ENCODE measurements at regions not wholly inside any gene's neighbourhood (a gene's known extent, or its start where the extent isn't known, plus 50 kb on each side); places are given as distances from the start of the nearest gene placed in this dataset.

DNA sequence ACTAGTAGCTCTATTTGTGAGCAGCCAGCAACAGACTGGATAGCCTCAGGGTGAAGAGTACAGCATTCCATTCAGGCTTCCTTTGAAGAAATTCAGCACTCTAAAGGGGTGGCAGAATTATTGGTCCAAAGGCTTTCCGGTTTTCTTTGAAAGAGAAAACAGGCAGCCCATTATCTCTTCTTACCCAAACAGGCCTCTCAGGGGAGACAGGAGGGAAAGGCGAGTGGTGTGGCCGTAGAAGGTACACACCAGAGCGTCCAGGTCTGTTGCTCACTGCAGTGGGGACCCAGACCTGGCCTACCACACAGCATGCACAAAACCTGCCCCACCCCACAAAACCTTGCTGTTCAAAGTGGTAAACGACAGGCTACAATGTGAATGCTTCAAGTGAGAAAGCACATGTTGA lies 83.3 kb downstream of the ZNF608 start:
- no peak for DNase-seq (ENCODE audit: low spot score)

DNA sequence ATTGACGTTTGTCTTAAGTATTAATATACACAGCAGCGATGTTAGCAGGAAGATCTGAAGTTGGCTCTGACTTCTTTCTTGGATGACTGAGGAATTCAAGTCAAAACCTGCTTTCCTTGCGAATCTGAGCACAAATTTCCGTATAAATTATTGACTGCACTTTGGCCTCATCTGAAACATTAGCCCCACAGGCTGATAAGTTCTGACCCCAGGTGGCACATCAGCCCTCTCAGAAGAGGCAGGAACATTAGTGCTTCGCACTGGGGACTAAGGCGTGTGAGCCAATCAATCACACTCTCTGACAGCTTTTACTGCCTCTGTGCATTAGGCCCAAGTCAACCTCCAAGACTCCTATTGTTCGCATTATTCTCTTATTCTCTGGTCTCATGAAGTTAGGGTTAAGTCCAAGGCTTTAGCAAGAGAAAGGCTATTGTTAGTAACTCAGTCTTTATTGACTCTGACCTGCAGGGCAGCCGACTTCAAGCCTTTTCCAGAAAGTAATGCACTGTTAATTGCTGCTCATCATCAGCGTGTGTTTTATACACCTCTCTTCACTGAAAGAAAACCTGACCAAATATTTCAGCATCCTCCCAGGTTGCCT lies 84.2 kb downstream of the ZNF608 start:
- no peak for DNase-seq (ENCODE audit: low spot score)

- no peak for DNase-seq (ENCODE audit: low spot score)
Measured at GRCh38 chr5:124661317-124662141, 84.9 kb downstream of the ZNF608 start.

DNA sequence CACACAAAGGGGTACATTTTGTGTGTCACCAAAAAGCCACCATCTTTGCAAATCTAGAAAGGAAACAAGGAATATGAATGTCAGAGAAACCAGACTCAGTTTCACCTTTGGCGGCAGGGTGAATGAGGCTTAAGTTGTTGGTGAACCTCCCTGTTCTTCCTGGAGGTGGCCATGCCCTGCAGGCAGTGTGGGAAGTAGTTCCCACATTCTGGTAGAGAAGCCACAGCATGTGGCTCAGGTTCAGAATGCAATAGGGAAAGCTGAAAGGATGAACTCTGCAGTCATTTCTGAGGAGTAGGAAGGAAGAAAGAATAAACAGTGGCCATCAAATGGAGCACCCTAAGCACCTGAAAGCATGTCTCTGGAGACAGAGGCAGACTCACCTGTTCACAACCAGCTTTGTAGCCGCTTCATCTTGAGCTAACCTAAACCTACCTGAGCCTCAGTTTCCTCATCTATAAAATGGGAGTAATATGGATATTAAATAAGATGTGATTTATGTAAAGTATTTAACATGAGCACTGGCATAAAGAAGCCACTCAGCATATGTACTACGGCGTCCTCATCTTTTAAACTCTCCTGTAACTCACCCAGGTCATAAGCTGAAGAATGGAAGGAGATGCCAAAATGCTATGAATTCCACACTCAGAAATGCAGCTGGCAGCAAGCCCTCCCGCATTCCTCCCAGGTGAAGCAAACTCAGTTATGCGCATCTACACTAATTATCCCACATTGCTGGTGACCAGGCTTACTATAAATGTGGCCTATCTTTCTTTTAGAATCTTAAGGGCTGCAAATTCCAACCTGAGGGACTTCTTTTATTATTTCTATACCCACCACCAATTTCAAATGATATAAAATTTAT lies 86.0 kb downstream of the ZNF608 start:
- DNase-seq (ENCODE audit: low spot score) = no peak

GRCh38 chr5:124659798-124660197 lies 86.6 kb downstream of the ZNF608 start:
- no peak for DNase-seq (ENCODE audit: low spot score)

- no peak for DNase-seq (ENCODE audit: low spot score)
Measured at GRCh38 chr5:124658867-124659557, 87.4 kb downstream of the ZNF608 start.

DNA sequence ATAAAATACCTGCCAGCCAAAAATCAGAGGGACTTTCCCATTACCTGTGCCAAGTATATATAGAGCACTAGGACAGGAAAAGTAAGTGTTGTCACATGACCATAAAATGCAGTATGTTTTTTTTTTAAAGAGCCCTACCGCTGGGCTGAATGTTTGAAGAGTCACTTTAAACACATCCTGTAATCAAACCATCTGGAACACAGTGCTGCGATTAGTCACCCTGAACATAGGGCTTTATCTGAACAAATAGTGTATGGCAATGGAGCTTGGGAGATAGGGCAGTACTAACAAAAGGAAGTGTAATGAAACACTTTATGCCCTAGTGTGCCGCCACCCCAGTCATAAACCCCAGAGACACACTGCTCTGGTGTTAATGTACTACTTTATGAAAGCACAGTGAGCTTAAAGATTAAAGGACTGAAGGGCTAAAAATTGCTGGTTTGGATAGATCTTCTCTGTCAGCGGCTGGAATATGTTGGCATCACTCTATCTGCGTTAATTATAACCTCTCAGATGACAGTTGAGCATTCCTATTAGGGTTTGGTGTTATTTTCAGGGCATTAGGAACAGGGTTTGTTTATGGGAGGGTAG lies 90.4 kb downstream of the ZNF608 start:
- DNase-seq (ENCODE audit: low spot score) = no peak

DNA sequence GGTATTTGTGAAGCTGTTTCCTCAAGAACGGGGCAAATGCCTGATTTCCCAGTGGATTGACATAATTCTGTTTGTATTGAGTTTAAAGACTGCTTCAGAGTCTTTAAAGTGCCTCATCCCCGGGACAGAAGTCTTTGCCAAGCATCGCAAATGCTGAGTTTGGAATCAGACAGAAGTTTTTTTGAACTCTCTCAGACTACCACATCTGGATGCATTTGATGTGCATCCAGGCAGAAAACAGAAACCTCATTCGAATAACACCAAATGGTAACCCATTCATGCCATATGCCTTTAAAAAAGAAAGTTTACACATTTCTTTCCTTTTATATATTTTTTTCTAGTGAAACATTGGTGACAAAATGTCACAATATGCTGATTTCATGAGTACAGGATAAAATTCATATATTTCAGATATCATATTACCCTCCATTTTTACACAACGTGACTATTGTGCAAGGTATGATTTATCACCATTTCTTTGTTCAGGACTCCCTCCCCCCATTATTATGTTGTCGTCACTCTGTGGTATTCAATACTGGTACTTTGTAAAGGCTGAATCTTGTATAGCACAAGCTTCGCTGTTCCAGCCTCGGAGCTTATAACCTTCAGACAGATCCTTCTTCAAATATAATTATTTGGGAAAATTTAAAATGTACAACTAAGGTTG lies 91.1 kb downstream of the ZNF608 start:
- no peak for DNase-seq (ENCODE audit: low spot score)

DNA sequence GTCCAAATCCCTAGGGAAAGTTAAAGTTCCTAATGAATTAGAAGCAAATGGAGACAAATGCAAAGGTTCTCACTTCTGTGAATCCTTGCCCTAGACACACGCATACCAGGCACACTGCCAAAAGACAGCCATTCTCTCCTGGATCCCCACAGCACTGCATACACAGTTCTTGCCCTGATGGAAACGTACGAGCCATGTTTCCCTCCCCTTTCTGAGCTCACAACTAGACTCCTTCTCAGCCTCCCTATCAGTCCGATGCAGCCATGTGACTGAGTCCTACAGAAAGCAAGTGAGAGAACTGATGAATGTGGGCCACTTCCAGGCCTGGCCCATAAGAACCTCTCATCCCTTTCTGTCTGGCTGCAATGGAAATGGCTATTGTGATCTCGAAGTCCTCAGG lies 92.0 kb downstream of the ZNF608 start:
- DNase-seq (ENCODE audit: low spot score) = no peak

DNA sequence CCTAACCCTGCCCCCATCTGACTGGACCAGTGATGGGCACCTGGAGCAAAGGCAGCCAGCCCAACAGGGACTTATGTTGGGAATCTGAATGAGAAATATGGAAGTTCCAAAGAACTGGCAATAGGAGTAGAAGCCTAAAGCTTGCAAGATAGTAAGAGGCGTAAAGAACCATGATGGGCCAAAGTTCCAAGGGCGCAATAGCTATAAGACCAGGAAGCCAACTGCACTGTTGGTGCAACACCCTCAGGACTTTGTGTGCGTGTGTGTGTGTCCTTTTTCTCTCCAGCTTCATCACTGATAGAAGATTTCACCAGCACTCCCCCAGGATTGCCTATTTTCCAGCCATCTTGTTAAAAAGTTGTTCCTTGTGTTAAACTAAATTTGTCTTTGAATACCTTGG lies 92.8 kb downstream of the ZNF608 start:
- no peak for DNase-seq (ENCODE audit: low spot score)

- DNase-seq (ENCODE audit: low spot score) = no peak
Measured at GRCh38 chr5:124652892-124653441, 93.5 kb downstream of the ZNF608 start.

GRCh38 chr5:124652514-124652819 lies 94.0 kb downstream of the ZNF608 start:
- DNase-seq (ENCODE audit: low spot score) = no peak

GRCh38 chr5:124651663-124652513 lies 94.6 kb downstream of the ZNF608 start:
- DNase-seq (ENCODE audit: low spot score) = peak; percentile 90

- DNase-seq (ENCODE audit: low spot score) = no peak
Measured at GRCh38 chr5:124650951-124651662, 95.3 kb downstream of the ZNF608 start.

DNA sequence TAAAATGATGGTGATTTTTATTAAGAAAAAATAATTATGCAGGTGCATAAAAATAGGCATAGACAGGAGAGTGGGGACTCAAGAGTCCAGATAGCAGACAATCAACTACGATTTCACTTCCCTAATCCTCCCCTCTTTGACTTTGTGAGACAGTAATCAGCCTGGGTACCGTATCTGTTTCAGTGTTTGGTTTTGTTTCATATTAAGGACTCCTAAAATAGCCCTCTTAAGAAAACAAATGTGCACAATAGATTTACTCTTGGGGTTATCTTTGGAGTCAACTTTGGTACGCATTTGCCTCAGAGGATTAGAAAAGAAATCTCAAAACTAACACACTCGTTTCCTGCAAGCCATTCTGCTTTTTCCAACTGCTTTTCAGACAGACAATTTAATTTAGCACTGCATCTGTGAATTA lies 96.3 kb downstream of the ZNF608 start:
- DNase-seq (ENCODE audit: low spot score) = no peak

DNA sequence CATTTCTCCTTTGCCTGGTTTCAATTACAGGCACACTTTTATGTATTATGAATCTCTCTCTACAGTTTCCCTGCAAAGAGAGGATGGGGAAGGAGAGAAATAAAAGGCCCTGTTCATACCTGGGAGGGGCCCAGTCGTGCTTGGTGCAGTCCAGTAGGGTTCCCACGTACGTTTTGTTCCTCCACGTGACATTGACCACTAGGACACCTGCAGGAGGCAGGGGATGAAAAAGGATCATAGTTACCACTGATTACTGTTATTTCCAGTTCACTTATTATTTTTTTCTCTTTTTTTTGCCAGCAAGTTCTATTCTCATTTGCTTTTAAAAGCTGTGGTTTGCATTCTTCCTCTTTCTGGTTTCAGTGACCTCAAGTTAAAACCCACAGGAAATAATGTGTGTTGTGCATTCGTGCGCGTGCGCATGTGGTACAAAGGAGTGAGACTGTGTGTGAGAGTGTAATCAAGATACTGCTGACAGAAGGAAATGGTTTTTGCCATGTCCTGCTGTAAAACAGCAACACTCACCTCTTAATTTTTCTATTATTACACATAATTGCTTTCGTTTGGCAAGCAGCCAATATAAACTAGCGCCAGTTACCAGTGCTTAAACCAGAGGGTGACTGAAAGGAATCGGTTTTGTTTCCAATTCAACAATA lies 96.8 kb downstream of the ZNF608 start:
- DNase-seq (ENCODE audit: low spot score) = no peak

DNA sequence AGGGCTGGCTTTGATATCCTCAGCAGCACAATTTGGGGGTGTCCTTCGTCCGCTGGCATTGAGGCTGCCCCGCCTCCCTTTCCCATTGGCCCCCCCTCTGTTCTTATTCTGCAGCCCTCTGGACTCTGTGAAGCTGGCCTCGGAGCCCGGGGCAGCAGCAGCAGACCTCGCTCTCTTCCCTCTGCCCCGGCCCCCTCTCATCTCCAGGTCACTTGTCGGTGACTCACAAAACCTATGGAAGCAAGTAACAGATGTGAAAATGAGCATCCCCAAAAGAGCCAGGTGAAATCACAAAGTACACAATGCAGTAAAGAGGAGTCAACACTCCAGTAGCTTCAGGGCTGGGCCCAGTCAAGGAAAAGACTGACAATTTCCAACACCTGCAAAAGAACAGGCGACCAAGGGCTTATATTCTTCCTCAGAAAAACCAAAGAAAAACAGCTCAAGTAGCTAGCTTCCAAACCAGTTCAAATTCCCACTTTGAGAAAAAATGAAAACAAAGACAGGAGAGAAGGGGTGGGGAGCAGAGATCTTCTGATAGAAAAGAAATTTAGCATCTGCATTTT lies 97.5 kb downstream of the ZNF608 start:
- no peak for DNase-seq (ENCODE audit: low spot score)

GRCh38 chr5:124647352-124647751 lies 99.1 kb downstream of the ZNF608 start:
- no peak for DNase-seq (ENCODE audit: low spot score)

DNA sequence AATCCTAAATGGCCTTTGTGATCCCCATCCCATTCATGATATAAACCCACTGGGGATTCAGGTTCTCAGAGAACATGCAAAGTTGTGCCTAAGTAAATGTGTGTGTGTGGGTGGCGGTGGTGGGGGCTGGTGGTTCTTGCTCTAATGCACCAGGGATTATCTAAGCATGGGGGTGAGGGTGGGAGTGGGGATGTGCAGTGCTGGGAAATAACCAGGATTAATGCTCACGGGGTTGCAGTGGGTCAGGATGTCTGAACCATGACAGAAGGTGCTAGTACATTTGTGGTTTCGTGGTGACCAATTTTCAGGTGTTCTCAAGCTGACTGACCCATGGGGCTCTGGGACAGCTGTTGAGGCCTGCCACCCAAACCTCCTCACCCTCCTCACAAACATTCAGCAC lies 101.0 kb downstream of the ZNF608 start:
- DNase-seq (ENCODE audit: low spot score) = no peak

Data from putamen (tissue), 1 donor.